ENCODE measurements at regions not wholly inside any gene's neighbourhood (a gene's known extent, or its start where the extent isn't known, plus 50 kb on each side); places are given as distances from the start of the nearest gene placed in this dataset.
"Not testable (repeated sequence)": the region's sequence is repeated elsewhere in the genome, so short reads cannot be mapped to it uniquely, and the experiment has no call there.

- intact Hi-C loops (cut with micrococcal nuclease): no loop called here
Measured at GRCh38 chr5:42870882-42871418, 59.3 kb upstream of the SELENOP start.

- intact Hi-C loops (cut with micrococcal nuclease): not testable (repeated sequence)
Measured at GRCh38 chr5:42868417-42868816, 56.7 kb upstream of the SELENOP start.

GRCh38 chr5:42864749-42865148 is 53.1 kb upstream of the SELENOP start:
- intact Hi-C loops (cut with micrococcal nuclease): not testable (repeated sequence)
